NOMO-1 (cell line): ENCODE measurements at regions not wholly inside any gene's neighbourhood (a gene's known extent, or its start where the extent isn't known, plus 50 kb on each side); places are given as distances from the start of the nearest gene placed in this dataset.

Experiments used
- DNase-seq, 2 experiments: peaks; one replicate each; lab custom pipeline; 2025; ENCODE audit not compliant: unreplicated experiment in 2 of 2; lab: John Stamatoyannopoulos, UW

- no peak for DNase-seq
Measured at GRCh38 chr2:146669735-146670134, 1175.1 kb upstream of the ACVR2A start.

- no peak for DNase-seq
Measured at GRCh38 chr2:146666340-146666739, 1178.5 kb upstream of the ACVR2A start.

GRCh38 chr2:146665800-146666199, 1179.0 kb upstream of the ACVR2A start:
- no peak for DNase-seq

GRCh38 chr2:146661473-146662096, 1183.2 kb upstream of the ACVR2A start:
- DNase-seq: peak in 1 of 2 experiments; percentile 5

- no peak for DNase-seq
Measured at GRCh38 chr2:146659976-146660375, 1184.9 kb upstream of the ACVR2A start.

- no peak for DNase-seq
Measured at GRCh38 chr2:146652311-146652710, 1192.5 kb upstream of the ACVR2A start.

- no peak for DNase-seq
Measured at GRCh38 chr2:146651361-146651760, 1193.5 kb upstream of the ACVR2A start.

- DNase-seq: no peak
Measured at GRCh38 chr2:146642066-146642465, 1202.8 kb upstream of the ACVR2A start.

GRCh38 chr2:146634230-146635097, 1210.4 kb upstream of the ACVR2A start:
- no peak for DNase-seq

GRCh38 chr2:146633159-146633558, 1211.7 kb upstream of the ACVR2A start:
- DNase-seq: no peak

- DNase-seq: no peak
Measured at GRCh38 chr2:146632707-146633106, 1212.1 kb upstream of the ACVR2A start.

GRCh38 chr2:146624430-146625160, 1220.2 kb upstream of the ACVR2A start:
- DNase-seq: no peak

- no peak for DNase-seq
Measured at GRCh38 chr2:146623771-146624170, 1221.1 kb upstream of the ACVR2A start.

- no peak for DNase-seq
Measured at GRCh38 chr2:146621656-146622055, 1223.2 kb upstream of the ACVR2A start.

- no peak for DNase-seq
Measured at GRCh38 chr2:146615778-146616177, 1229.1 kb upstream of the ACVR2A start.

GRCh38 chr2:146608490-146608889, 1236.3 kb upstream of the ACVR2A start:
- DNase-seq: no peak

GRCh38 chr2:146604521-146604920, 1240.3 kb upstream of the ACVR2A start:
- no peak for DNase-seq

- no peak for DNase-seq
Measured at GRCh38 chr2:146602856-146603255, 1242.0 kb upstream of the ACVR2A start.

GRCh38 chr2:146602383-146602782, 1242.4 kb upstream of the ACVR2A start:
- no peak for DNase-seq

GRCh38 chr2:146598791-146599190, 1246.0 kb upstream of the ACVR2A start:
- DNase-seq: no peak

- DNase-seq: no peak
Measured at GRCh38 chr2:146597291-146597690, 1247.5 kb upstream of the ACVR2A start.

- no peak for DNase-seq
Measured at GRCh38 chr2:146591908-146592307, 1252.9 kb upstream of the ACVR2A start.
